ENCODE measurements at regions not wholly inside any gene's neighbourhood (a gene's known extent, or its start where the extent isn't known, plus 50 kb on each side); places are given as distances from the start of the nearest gene placed in this dataset.

GRCh38 chr10:90589825-90590224 lies 268.0 kb downstream of the HTR7 start:
- TF ChIP-seq CTCF (IDR thresholded peaks at IDR 0.05) (no peak), POLR2A (IDR thresholded peaks at IDR 0.05) (no peak)
- no peaks in the 10 kb centered on the region for H3K9me3 ChIP-seq
- DNase-seq = no peak
- H3K4me1 ChIP-seq = no peaks in the 10 kb centered on the region
- intact Hi-C loops (cut with DNase I; ENCODE audit: low total_unique reads) = no loop called here
- H3K4me3 ChIP-seq = no peak overlapping the region
- H3K27ac ChIP-seq = no peak overlapping the region
- H3K27me3 ChIP-seq = no peaks in the 10 kb centered on the region
- H3K36me3 ChIP-seq = no peaks in the 10 kb centered on the region

- H3K36me3 ChIP-seq = no peaks in the 10 kb centered on the region
- H3K4me3 ChIP-seq = no peak overlapping the region
- intact Hi-C loops (cut with DNase I; ENCODE audit: low total_unique reads) = no loop called here
- no peak for TF ChIP-seq CTCF (IDR thresholded peaks at IDR 0.05)
- TF ChIP-seq POLR2A (IDR thresholded peaks at IDR 0.05) = no peak
- no peaks in the 10 kb centered on the region for H3K9me3 ChIP-seq
- H3K27ac ChIP-seq = no peak overlapping the region
- H3K4me1 ChIP-seq = no peaks in the 10 kb centered on the region
- H3K27me3 ChIP-seq = no peaks in the 10 kb centered on the region
- DNase-seq = no peak
Observed at GRCh38 chr10:90591629-90592028, 266.2 kb downstream of the HTR7 start.

GRCh38 chr10:90592638-90593302 lies 265.1 kb downstream of the HTR7 start:
- Histone ChIP-seq H3K4me3 (no peak overlapping the region), H3K36me3 (no peaks in the 10 kb centered on the region), H3K4me1 (no peaks in the 10 kb centered on the region), H3K9me3 (no peaks in the 10 kb centered on the region), H3K27me3 (no peaks in the 10 kb centered on the region), H3K27ac (no peak overlapping the region)
- no peak for DNase-seq
- intact Hi-C loops (cut with DNase I; ENCODE audit: low total_unique reads) = no loop called here
- no peak for TF ChIP-seq CTCF (IDR thresholded peaks at IDR 0.05)

GRCh38 chr10:90598513-90598912 lies 259.3 kb downstream of the HTR7 start:
- no peaks in the 10 kb centered on the region for H3K9me3 ChIP-seq
- DNase-seq = no peak
- H3K27me3 ChIP-seq = no peaks in the 10 kb centered on the region
- no peaks in the 10 kb centered on the region for H3K4me1 ChIP-seq
- intact Hi-C loops (cut with DNase I; ENCODE audit: low total_unique reads) = no loop called here
- no peaks in the 10 kb centered on the region for H3K36me3 ChIP-seq
- no peak overlapping the region for H3K27ac ChIP-seq
- no peak overlapping the region for H3K4me3 ChIP-seq
- TF ChIP-seq CTCF (IDR thresholded peaks at IDR 0.05) (no peak), POLR2A (IDR thresholded peaks at IDR 0.05) (no peak)

GRCh38 chr10:90602862-90603610 lies 254.8 kb downstream of the HTR7 start:
- Histone ChIP-seq H3K4me1 (no peaks in the 10 kb centered on the region), H3K27ac (no peak overlapping the region), H3K9me3 (no peaks in the 10 kb centered on the region), H3K27me3 (no peaks in the 10 kb centered on the region), H3K4me3 (no peak overlapping the region), H3K36me3 (no peaks in the 10 kb centered on the region)
- no peak for TF ChIP-seq CTCF (IDR thresholded peaks at IDR 0.05)
- no peak for TF ChIP-seq POLR2A (IDR thresholded peaks at IDR 0.05)
- DNase-seq = no peak
- intact Hi-C loops (cut with DNase I; ENCODE audit: low total_unique reads) = no loop called here
